OCI-LY3 (cell line): ENCODE measurements at regions not wholly inside any gene's neighbourhood (a gene's known extent, or its start where the extent isn't known, plus 50 kb on each side); places are given as distances from the start of the nearest gene placed in this dataset.

Experiments
- EZH2phosphoT487 ChIP-seq: fragments of 200-600 bp; shearing (Covaris generic); IDR thresholded peaks from 2 replicates; pipeline ENCODE4 v1.6.1; 2018; ENCODE audit warnings: antibody characterized with exemption, mixed run types, low read depth
- TF ChIP-seq, protein P1 (sequence below): fragments of 200-600, 300-600 bp; sonication (generic); IDR thresholded peaks from 2 replicates; pipeline ENCODE4 v1.5.1; 2014; ENCODE audit warnings: antibody characterized with exemption, low read length, low read depth

DNA sequence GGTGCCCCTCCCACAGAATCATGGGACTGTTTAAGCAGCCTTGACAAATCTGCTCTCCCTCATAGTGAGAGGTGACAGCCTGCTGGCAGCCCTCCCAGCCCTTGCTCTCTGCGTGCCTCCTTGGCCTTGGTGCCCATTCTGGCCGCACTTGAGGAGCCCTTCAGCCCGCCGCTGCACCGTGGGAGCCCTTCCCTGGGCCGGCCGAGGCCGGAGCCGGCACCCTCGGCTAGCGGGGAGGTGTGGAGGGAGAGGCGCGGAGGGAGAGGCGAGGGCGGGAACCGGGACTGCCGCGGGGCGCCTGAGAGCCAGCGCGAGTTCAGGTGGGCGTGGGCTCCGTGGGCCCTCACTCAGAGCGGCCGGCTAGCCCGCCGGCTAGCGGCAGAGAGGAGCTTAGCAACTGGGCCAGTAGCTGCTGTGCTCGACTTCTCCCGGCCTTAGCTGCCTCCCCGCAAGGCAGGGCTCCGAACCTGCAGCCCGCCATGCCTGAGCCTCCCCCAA lies 125.9 kb upstream of the MYO10 start:
- TF ChIP-seq, protein P1, sequence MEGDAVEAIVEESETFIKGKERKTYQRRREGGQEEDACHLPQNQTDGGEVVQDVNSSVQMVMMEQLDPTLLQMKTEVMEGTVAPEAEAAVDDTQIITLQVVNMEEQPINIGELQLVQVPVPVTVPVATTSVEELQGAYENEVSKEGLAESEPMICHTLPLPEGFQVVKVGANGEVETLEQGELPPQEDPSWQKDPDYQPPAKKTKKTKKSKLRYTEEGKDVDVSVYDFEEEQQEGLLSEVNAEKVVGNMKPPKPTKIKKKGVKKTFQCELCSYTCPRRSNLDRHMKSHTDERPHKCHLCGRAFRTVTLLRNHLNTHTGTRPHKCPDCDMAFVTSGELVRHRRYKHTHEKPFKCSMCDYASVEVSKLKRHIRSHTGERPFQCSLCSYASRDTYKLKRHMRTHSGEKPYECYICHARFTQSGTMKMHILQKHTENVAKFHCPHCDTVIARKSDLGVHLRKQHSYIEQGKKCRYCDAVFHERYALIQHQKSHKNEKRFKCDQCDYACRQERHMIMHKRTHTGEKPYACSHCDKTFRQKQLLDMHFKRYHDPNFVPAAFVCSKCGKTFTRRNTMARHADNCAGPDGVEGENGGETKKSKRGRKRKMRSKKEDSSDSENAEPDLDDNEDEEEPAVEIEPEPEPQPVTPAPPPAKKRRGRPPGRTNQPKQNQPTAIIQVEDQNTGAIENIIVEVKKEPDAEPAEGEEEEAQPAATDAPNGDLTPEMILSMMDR, result no peak
- no peak for TF ChIP-seq EZH2phosphoT487
